Right atrium auricular region (tissue), 2 donors: ENCODE measurements at regions not wholly inside any gene's neighbourhood (a gene's known extent, or its start where the extent isn't known, plus 50 kb on each side); places are given as distances from the start of the nearest gene placed in this dataset.

Experiments
- DNase-seq: peaks from one replicate; pipeline ENCODE4 v3.0.0-alpha.2; 2019; ENCODE audit warnings: low spot score
- H3K27ac ChIP-seq, 2 donors: fragments of 200-600 bp; sonication (generic); 1 replicate in 1 of 2; 2 replicates in 1 of 2; pipeline ENCODE4 v1.5.1; 2016 to 2019
- H3K27me3 ChIP-seq, 2 donors: fragments of 200-600 bp; sonication (generic); one replicate each; pipeline versions ENCODE4 v1.5.1 to v1.6.0; 2017 to 2019
- H3K36me3 ChIP-seq: fragments of 200-600 bp; sonication (generic); one replicate; pipeline ENCODE4 v1.5.1; 2016
- H3K4me1 ChIP-seq, 2 donors: fragments of 200-600 bp; sonication (generic); one replicate each; pipeline versions ENCODE4 v1.5.1 to v1.6.0; 2017 to 2019
- H3K4me3 ChIP-seq, 2 donors: fragments of 200-600 bp; sonication (generic); 1 replicate in 1 of 2; 2 replicates in 1 of 2; pipeline ENCODE4 v1.5.1; 2017 to 2019; ENCODE audit warnings: mild to moderate bottlenecking in 1 of 2, moderate library complexity in 1 of 2
- H3K9me3 ChIP-seq, 2 donors: fragments of 200-600 bp; sonication (generic); one replicate each; pipeline ENCODE4 v1.5.1; 2019
- TF ChIP-seq, protein P1 (sequence below), 2 donors: fragments of 200-600 bp; sonication (generic); IDR thresholded peaks; one replicate each; pipeline ENCODE4 v1.5.1; 2019; ENCODE audit warnings: antibody characterized with exemption in 2 of 2

DNA sequence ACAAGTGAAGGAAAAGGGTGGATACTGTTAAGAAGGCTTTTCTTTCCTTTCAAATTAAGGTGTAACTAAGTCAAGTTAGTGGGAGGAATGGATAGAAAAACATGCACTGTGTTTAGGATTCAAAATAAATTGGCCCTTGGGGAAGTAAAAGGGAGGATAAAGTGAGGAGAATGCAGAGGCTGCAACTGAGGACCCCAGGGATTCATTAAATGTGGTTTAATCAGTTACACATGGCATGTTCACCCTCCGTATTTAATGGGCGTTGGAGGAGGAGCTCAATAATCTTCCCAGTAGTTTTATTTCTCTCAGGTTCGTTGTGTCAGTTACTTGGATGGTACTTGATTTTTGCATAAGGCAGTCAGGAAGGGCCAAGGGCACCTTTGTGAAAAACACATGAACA is 966.3 kb downstream of the JRKL start:
- Histone ChIP-seq H3K36me3 (no peaks in the 10 kb centered on the region), H3K4me1 (no peaks in the 10 kb centered on the region)
- TF ChIP-seq, protein P1, sequence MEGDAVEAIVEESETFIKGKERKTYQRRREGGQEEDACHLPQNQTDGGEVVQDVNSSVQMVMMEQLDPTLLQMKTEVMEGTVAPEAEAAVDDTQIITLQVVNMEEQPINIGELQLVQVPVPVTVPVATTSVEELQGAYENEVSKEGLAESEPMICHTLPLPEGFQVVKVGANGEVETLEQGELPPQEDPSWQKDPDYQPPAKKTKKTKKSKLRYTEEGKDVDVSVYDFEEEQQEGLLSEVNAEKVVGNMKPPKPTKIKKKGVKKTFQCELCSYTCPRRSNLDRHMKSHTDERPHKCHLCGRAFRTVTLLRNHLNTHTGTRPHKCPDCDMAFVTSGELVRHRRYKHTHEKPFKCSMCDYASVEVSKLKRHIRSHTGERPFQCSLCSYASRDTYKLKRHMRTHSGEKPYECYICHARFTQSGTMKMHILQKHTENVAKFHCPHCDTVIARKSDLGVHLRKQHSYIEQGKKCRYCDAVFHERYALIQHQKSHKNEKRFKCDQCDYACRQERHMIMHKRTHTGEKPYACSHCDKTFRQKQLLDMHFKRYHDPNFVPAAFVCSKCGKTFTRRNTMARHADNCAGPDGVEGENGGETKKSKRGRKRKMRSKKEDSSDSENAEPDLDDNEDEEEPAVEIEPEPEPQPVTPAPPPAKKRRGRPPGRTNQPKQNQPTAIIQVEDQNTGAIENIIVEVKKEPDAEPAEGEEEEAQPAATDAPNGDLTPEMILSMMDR (IDR thresholded peaks at IDR 0.05), result no peak

DNA sequence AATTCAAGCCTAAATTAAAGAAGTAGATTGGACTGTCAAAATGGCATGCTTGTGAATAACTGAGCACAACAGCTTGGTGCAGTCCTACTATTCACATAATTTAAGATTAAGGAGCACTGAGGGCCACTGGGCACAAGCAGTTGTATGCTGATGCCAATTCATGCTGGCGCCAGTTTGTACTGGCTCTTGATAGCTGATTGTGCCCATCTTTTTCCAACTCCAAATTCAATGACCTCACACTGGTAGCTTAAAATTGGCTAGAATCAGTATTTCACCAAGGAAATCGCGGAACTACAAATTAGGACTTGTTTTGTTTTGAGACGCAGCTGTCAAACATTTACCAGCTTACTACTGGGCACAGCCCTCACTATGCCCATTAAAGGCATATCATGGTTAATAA is 969.2 kb downstream of the JRKL start:
- Histone ChIP-seq H3K27ac (no peak overlapping the region), H3K4me1 (no peaks in the 10 kb centered on the region), H3K9me3 (no peaks in the 10 kb centered on the region), H3K36me3 (no peaks in the 10 kb centered on the region), H3K27me3 (no peaks in the 10 kb centered on the region), H3K4me3 (no peak overlapping the region)
- no peak for DNase-seq
- TF ChIP-seq, protein P1 (IDR thresholded peaks at IDR 0.05), result no peak

More for the DNA sequence above, 966.3 kb downstream of the JRKL start:
- no peak for DNase-seq
- no peaks in the 10 kb centered on the region for H3K9me3 ChIP-seq
- no peaks in the 10 kb centered on the region for H3K27me3 ChIP-seq
- no peak overlapping the region for H3K4me3 ChIP-seq
- no peak overlapping the region for H3K27ac ChIP-seq

DNA sequence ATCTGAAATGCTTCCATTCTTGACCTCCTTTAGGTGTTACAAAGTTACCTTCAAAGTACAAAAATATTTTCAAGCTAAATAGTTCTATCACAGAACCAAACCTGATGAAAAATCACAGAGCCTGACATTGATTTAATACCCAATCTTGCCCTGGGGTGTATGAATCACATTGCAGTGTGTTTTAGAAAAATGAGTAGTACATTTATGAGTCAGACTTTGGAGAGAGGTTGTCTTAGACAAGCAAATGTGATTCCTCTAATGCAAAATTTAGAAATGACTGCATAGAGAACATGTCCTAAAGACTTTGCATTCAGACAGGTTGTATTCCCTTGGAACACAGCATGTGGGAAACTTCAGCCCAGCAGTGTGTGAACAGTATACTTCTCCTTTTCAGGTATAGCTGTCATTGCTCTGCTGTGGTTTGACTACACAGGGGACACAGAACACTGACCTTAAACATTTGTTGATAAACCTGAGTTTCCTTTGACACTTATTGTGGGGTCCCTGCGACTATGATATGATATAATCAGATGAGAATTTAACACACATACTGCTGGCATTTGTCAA is 972.1 kb downstream of the JRKL start:
- no peak overlapping the region for H3K4me3 ChIP-seq
- no peaks in the 10 kb centered on the region for H3K36me3 ChIP-seq
- H3K9me3 ChIP-seq, result peaks cover 0 to 8% of the 10 kb centered on the region in 2 donors
- TF ChIP-seq, protein P1 (IDR thresholded peaks at IDR 0.05), result no peak
- no peak for DNase-seq
- no peaks in the 10 kb centered on the region for H3K27me3 ChIP-seq
- no peak overlapping the region for H3K27ac ChIP-seq
- H3K4me1 ChIP-seq, result no peaks in the 10 kb centered on the region

DNA sequence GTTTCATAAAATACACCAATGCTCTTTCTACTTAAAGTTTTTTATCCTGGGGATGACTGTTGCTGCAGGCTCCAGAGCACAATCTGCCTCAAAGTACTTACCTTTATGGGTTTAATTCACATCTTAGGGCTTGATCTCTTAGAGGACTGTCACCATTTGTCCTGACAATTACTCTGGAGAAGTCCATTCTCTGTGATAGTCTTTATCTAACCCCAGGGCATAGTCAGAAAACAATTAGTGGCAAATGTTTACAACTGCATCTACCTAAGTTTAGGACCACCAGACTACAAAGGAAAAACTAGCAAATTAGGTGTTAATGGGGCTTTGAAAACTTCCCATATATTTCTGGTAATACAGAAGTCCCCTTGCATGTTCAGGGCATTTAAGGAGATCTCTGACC is 973.5 kb downstream of the JRKL start:
- Histone ChIP-seq H3K4me3 (no peak overlapping the region), H3K27me3 (no peaks in the 10 kb centered on the region), H3K9me3 (peaks cover 0 to 11% of the 10 kb centered on the region in 2 donors), H3K27ac (no peak overlapping the region), H3K4me1 (no peaks in the 10 kb centered on the region), H3K36me3 (no peaks in the 10 kb centered on the region)
- TF ChIP-seq, protein P1 (IDR thresholded peaks at IDR 0.05), result no peak
- DNase-seq, result no peak

DNA sequence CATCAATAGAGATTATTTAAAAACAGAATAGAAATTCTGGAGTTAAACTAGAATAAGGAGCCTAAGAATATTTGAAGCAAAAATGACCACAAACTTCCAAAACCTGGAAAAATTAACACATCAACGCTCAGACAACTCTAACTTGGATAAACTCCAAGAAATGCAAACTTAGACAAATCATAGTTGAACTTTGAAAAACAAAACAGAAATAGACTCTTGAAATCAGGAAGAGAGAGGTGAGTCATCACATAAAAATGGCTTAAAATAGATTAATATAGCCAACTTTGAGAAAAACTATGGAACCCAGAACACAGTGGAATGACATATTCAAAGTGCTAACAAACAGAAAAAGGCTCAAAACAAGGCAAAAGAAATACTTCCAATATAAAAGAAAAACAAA is 974.2 kb downstream of the JRKL start:
- H3K27me3 ChIP-seq, result no peaks in the 10 kb centered on the region
- no peaks in the 10 kb centered on the region for H3K36me3 ChIP-seq
- no peak for DNase-seq
- H3K9me3 ChIP-seq, result peaks cover 0 to 12% of the 10 kb centered on the region in 2 donors
- H3K27ac ChIP-seq, result no peak overlapping the region
- no peak overlapping the region for H3K4me3 ChIP-seq
- H3K4me1 ChIP-seq, result no peaks in the 10 kb centered on the region
- TF ChIP-seq, protein P1 (IDR thresholded peaks at IDR 0.05), result no peak
